GM18520 (cell line): ENCODE measurements at regions not wholly inside any gene's neighbourhood (a gene's known extent, or its start where the extent isn't known, plus 50 kb on each side); places are given as distances from the start of the nearest gene placed in this dataset.
"Not testable (repeated sequence)": the region's sequence is repeated elsewhere in the genome, so short reads cannot be mapped to it uniquely, and the experiment has no call there.

ENCODE experiments used
- ATAC-seq: cut with Tn5 transposase; IDR thresholded peaks from one replicate; pipeline ENCODE4 v1.9.1; 2021; ENCODE audit not compliant: unreplicated experiment

DNA sequence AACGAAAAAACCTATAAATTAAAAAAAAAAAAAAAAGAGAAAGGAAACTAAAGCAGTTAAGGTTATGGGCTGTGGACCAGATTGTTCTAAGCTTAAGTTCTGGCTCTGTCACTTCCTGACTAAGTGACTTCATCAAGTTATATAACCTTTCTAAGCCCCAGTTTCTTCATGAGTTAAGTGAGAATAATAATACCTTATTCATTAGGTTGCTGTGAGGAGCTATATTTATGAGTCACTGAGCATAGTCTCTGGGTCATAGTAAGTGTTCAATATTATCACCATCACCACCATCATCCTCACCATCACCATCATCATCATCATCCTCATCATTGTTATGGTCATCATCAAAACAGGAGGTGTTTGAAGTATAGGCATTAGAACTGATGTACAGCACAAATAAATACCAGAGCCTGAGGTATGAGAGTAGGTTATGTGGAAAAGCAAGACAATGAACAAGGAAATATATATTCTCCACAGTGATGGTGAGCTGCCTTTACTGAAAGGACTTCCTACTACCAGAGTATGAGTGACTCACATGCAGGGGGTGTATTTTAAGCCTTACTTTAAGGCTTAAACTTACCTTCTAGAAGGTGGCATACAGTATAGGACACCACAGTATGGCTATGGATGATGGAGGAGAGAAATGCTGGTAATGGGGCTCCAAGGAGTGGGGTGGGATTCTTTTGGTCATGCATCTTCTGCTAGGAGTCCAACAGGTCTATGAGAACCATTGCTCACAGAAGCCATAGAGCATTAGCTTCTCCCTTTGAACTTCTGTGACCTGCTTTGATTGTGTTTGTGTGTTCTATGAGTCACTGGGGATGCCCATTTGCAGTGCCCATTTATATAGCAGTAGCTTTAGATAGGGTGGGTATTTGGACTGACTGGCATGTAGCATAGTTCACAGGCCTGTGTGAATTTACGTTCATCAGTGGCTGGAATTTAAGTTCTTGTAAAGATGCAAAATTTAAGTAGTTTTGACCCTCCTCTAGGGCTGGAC, 104.4 kb downstream of the KLF5 start:
- no peak for ATAC-seq

- ATAC-seq = not testable (repeated sequence)
These were observed 101.7 kb downstream of the KLF5 start for GRCh38 chr13:73160371-73161031.

GRCh38 chr13:73158851-73159250, 100.0 kb downstream of the KLF5 start:
- no peak for ATAC-seq

DNA sequence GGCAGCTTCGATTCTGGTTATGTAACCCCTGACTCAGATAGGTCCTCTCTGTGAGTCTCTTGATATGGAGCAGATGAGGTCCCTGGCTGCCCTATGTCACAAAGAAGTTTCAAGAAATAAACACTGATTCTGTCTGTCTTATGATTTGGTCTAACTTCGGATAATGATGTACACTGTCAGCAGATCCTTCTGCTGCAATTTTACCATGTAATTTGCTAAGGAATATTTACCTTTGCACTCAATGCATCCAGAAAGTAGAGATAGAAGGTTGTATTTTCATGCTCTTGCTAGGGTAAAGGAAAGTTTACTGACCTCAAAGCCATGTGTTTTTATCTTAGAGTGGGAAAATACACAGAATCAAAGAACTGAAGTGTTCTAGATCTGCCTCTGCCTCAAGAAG, 98.2 kb downstream of the KLF5 start:
- ATAC-seq = no peak

GRCh38 chr13:73146707-73147106, 87.9 kb downstream of the KLF5 start:
- ATAC-seq = no peak

DNA sequence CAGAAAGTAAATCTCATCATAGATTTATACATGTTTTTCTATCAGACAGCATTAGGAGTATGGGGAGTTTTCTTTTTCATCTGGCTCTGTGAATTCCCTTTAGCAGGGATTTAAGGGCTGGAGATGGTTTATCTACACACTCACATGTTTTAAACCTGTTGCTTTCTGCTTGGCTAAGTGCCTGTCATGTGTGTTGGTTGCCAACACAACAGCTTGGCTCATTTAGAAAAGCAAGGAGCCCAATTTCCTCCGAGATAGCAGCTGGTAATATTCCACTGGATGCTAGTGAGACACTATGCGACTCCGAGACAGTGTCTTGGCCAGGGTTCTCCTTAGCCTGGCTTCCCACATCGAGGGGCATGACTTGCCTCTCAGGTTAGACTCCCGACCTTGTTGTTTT, 83.3 kb downstream of the KLF5 start:
- ATAC-seq = no peak

- ATAC-seq = no peak
These were observed 82.5 kb downstream of the KLF5 start for GRCh38 chr13:73141292-73141771.

DNA sequence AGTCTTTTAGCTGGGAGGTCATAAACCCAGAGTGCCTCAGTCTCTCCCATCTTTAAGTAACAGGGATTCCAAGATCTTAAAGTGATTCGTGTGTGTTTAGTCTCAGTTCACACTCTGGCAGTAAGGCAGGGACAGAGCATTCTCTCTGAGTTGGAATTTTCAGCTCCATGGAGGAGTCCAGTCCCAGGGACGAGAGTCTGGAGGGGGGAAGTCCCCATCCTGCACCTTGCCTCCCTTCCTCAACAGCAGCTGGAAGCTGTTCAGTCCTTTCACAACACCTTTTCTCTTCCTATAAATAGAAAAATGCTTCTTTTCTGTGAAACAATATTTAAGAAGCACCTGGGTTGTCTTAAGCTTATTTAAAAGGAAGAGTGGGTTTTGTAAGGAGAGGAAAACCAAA, 82.0 kb downstream of the KLF5 start:
- ATAC-seq = no peak

DNA sequence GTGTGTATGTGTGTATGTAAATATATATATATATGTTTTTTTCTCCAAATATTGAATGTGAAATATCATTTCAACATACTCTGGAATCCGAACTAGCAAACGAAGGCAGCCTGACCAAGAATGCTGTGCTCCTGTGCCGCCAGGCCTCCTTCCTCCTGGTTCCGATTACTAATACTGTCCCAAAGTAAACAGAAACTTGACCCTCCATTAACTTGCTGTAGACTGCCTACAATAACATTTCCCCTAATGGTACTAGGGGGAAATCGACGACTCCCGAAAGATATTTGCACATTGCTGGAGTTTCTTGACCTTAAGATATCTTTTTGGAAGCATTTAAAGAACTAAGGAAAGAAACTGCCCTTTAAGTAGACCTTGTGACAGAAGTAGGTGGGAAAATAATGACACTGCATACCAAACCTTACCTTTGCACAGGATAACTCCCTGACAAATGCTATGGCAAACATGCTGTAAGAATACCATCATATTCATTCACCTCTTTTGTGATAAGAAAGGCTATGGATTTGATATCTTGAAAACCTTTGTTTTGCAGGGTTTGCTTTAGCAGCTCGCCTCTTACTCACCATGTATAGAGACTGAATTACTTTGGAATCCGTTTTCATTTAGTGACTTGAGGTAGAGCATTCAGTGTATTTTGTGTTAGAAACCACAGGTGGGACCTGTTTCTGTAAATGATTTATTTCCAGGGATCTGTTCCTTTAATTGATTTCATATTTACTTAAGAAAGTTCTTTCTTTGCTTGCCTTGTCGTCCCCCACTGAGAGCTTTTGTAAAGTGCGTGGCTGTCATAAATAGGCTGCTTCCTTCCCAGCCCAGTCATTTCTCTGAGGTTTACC, 80.1 kb downstream of the KLF5 start:
- ATAC-seq = no peak

DNA sequence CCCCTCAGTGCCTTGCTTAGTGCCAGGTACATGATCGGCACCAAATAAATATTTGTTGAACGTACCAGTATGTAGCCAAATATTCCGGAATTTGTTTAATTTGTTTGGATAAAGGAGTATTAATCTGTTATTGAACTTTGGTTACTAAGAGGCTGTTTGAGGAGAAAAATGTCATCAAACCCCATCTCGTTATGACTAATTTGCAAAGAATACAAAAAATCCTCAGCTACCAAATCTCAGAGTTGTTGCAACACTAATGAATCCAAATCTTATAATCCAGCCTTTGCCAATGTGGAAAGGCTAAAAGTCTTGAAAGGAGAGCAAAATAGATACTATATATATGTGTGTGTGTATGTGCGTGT, 79.5 kb downstream of the KLF5 start:
- no peak for ATAC-seq

DNA sequence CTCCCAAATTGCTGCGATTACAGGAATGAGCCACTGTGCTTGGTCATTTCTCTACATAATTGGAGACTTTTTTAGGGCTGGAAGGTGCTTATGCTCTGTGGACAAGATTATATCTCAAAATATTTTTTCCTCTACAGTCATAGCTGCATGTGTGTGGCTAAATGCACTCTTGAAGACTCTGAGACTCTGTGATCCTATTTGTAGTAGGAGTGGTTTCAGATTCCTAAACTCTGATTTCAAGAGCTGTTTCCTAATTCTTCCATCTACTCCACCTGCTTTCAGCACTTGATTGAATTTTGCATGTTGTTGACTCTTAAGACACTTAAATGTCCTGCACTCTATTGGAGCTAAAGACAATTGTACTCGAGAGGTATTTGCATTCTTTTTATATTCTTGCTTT, 78.0 kb downstream of the KLF5 start:
- ATAC-seq = no peak

- no peak for ATAC-seq
These were observed 74.7 kb downstream of the KLF5 start for GRCh38 chr13:73133531-73133930.

DNA sequence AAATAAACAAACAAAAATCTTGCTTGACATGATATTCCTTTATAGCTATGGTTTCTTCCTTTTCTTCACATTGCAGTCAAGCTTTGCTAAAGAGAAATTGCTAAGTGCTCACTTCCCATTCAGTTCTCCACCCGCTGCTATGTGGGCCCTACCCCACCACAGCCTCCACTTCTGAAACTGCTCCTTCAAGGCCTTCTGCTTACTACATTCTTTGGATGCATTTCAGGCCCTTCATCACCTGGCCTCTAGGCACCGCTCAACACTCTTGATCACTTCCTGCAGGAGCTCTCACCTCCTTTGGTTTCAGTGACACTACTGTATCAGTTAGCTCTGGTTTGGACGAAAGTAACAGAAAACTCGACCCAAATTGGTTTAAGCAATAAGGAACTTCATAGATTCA, 72.4 kb downstream of the KLF5 start:
- no peak for ATAC-seq

GRCh38 chr13:73129023-73129422, 70.2 kb downstream of the KLF5 start:
- ATAC-seq = no peak
